ENCODE measurements at regions not wholly inside any gene's neighbourhood (a gene's known extent, or its start where the extent isn't known, plus 50 kb on each side); places are given as distances from the start of the nearest gene placed in this dataset.

DNA sequence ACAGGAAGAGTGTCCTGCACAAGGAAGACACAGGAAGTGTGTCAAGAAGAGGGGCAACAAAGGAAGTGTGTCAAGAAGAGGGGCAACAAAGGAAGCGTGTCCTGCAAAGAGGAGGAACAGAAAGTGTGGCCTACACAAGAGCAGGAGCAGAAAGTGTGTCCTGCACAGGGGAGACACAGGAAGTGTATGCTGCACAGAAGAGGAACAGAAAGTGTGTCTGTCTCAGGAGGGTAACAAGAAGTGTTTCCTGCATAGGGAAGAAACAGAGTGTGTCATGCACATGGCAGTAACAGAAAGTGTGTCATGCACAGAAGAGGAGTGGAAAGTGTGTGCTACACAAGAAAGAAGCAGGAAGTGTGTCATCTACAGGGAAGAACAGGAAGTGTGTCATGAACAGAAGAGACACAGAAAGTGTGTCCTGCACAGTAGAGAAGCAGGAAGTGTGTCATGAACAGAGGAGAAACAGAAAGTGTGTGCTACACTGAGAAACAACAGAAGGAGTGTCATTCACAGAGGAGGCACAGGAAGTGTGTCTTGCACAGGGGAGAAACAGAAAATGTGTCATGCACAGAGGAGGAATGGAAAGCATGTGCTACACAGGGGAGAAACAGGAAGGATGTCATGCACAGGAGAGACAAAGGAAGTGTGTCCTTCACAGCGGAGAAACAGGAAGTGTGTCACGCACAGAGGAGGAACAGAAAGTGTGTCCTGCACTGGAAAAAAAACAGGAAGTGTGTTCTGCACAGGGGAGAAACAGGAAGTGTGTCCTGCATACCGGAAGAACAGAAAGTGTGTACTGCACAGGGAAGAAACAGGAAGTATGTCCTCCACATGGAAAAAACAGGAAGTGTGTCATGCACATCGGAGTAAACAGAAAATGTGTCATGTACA is 526.4 kb upstream of the PRKX start:
- TF ChIP-seq POLR2AphosphoS5 (IDR thresholded peaks at IDR 0.05) (no peak), POLR2A (IDR thresholded peaks at IDR 0.05; ENCODE audit: low read depth) (no peak)
- TF ChIP-seq, protein P1, sequence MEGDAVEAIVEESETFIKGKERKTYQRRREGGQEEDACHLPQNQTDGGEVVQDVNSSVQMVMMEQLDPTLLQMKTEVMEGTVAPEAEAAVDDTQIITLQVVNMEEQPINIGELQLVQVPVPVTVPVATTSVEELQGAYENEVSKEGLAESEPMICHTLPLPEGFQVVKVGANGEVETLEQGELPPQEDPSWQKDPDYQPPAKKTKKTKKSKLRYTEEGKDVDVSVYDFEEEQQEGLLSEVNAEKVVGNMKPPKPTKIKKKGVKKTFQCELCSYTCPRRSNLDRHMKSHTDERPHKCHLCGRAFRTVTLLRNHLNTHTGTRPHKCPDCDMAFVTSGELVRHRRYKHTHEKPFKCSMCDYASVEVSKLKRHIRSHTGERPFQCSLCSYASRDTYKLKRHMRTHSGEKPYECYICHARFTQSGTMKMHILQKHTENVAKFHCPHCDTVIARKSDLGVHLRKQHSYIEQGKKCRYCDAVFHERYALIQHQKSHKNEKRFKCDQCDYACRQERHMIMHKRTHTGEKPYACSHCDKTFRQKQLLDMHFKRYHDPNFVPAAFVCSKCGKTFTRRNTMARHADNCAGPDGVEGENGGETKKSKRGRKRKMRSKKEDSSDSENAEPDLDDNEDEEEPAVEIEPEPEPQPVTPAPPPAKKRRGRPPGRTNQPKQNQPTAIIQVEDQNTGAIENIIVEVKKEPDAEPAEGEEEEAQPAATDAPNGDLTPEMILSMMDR (IDR thresholded peaks at IDR 0.05), result no peak
